GM12878 (cell line): ENCODE measurements at regions not wholly inside any gene's neighbourhood (a gene's known extent, or its start where the extent isn't known, plus 50 kb on each side); places are given as distances from the start of the nearest gene placed in this dataset.

Experiments
- ATAC-seq: fragments of 200-7000 bp; cut with Tn5 transposase; 3 replicates; pipeline ENCODE4 v1.9.1; 2020; ENCODE audit warnings: mild to moderate bottlenecking, moderate library complexity
- BruUV-seq: library from RNA; stranded (reverse); fragments of 400-500 nt; replicated peaks from 2 replicates; lab custom pipeline; 2021; lab: Mats Ljungman, UMichigan
- CTCF ChIA-PET: fragments of 300-600 bp; sonication (Branson Sonifier 250); formaldehyde crosslinking; extraction: SDS; loops from one replicate; lab custom pipeline; 2021; ENCODE audit warnings: inconsistent platforms; lab: Yijun Ruan, JAX
- POLR2A ChIA-PET: fragments of 350-600 bp; formaldehyde crosslinking; extraction: SDS; loops from one replicate; lab custom pipeline; 2021; ENCODE audit warnings: inconsistent platforms; lab: Charles Lee
- RAD21 ChIA-PET: fragments of 300-600 bp; sonication (Branson Sonifier 250); formaldehyde crosslinking; loops from one replicate; lab custom pipeline; 2023; ENCODE audit warnings: antibody characterized with exemption; ENCODE audit not compliant: unreplicated experiment; lab: Charles Lee
- SMC1A ChIA-PET: fragments of 300-600 bp; sonication (Branson Sonifier 250); formaldehyde crosslinking; loops from one replicate; lab custom pipeline; 2023; ENCODE audit not compliant: unreplicated experiment, uncharacterized antibody; lab: Charles Lee
- DNase-seq: peaks from one replicate; pipeline ENCODE4 v3.0.0-alpha.2; 2011; ENCODE audit warnings: low read depth, low spot score
- FAIRE-seq: peaks from 3 replicates; lab custom pipeline; 2011; peaks lifted over from hg19 to GRCh38; lab: Jason Lieb, UNC
- H2AFZ ChIP-seq: 2 replicates; pipeline ENCODE4 v1.6.0; 2011; ENCODE audit warnings: low read depth, low read length, control low read depth; ENCODE audit not compliant: control insufficient read depth
- H3K27ac ChIP-seq: 2 replicates; pipeline ENCODE4 v1.5.1; 2011; ENCODE audit warnings: control low read depth; ENCODE audit not compliant: control insufficient read depth, insufficient read depth
- H3K27me3 ChIP-seq, 2 experiments: replicated peaks in 1 of 2; 2 replicates each; pipeline versions ENCODE4 v1.6.0 to v1.6.1; 2011; ENCODE audit warnings: low read length in 1 of 2; ENCODE audit not compliant: control insufficient read depth in 2 of 2, insufficient read depth in 2 of 2
- H3K36me3 ChIP-seq, 2 experiments: 2 replicates each; pipeline ENCODE4 v1.5.1; 2011; ENCODE audit warnings: low read length in 1 of 2; ENCODE audit not compliant: control insufficient read depth in 2 of 2, insufficient read depth in 2 of 2
- H3K4me1 ChIP-seq: 2 replicates; pipeline ENCODE4 v1.6.1; 2011; ENCODE audit warnings: mild to moderate bottlenecking, low read length, moderate library complexity, mixed read lengths; ENCODE audit not compliant: control insufficient read depth, insufficient read depth
- H3K4me2 ChIP-seq: 2 replicates; pipeline ENCODE4 v1.6.0; 2011; ENCODE audit warnings: control low read depth; ENCODE audit not compliant: control insufficient read depth, insufficient read depth
- H3K4me3 ChIP-seq: fragments of 200-600 bp; sonication (generic); 2 replicates; pipeline ENCODE4 v1.5.1; 2016
- H3K79me2 ChIP-seq: 2 replicates; pipeline ENCODE4 v1.6.0; 2011; ENCODE audit warnings: low read length; ENCODE audit not compliant: control insufficient read depth, insufficient read depth
- H3K9ac ChIP-seq: 2 replicates; pipeline ENCODE4 v1.8.0; 2011; ENCODE audit warnings: low read length, control low read depth, mixed read lengths; ENCODE audit not compliant: control insufficient read depth, insufficient read depth
- H3K9me3 ChIP-seq: replicated peaks from 3 replicates; pipeline ENCODE4 v1.5.1; 2011; ENCODE audit warnings: mild to moderate bottlenecking, low read length; ENCODE audit not compliant: control insufficient read depth, insufficient read depth
- H4K20me1 ChIP-seq: 2 replicates; pipeline ENCODE4 v1.6.0; 2011; ENCODE audit not compliant: control insufficient read depth, insufficient read depth
- ASH2L ChIP-seq: fragments of 300-600, 200-600 bp; sonication (generic); IDR thresholded peaks from 2 replicates; pipeline ENCODE4 v1.6.1; 2017; ENCODE audit warnings: low read depth, mild to moderate bottlenecking, borderline replicate concordance
- BHLHE40 ChIP-seq, 2 experiments: fragments of 450-650 bp in 1 of 2; IDR thresholded peaks; 2 replicates each; pipeline ENCODE4 v1.6.1; 2011 to 2017; ENCODE audit warnings: low read depth in 2 of 2, borderline replicate concordance in 1 of 2, improper control_type of control experiment in 1 of 2, low read length in 1 of 2, mild to moderate bottlenecking in 1 of 2
- IRF4 ChIP-seq: IDR thresholded peaks from 2 replicates; pipeline ENCODE4 v1.6.1; 2011; ENCODE audit warnings: low read depth, low read length
- MEF2A ChIP-seq: IDR thresholded peaks from 2 replicates; pipeline ENCODE4 v1.6.1; 2011; ENCODE audit warnings: low read depth, mild to moderate bottlenecking, low read length, moderate library complexity; ENCODE audit not compliant: insufficient read depth
- MYB ChIP-seq: fragments of 150-350 bp; IDR thresholded peaks from 2 replicates; pipeline ENCODE4 v1.6.1; 2014; ENCODE audit warnings: mild to moderate bottlenecking, low read depth, low read length, borderline replicate concordance
- NFYA ChIP-seq: IDR thresholded peaks from 2 replicates; pipeline ENCODE4 v1.6.1; 2011; ENCODE audit warnings: low read depth, mild to moderate bottlenecking, low read length, improper control_type of control experiment, borderline replicate concordance
- RUNX3 ChIP-seq: IDR thresholded peaks from 2 replicates; pipeline ENCODE4 v1.6.1; 2012; ENCODE audit warnings: low read length, inconsistent platforms
- SIN3A ChIP-seq: IDR thresholded peaks from 2 replicates; pipeline ENCODE4 v1.6.1; 2012; ENCODE audit warnings: low read depth, low read length, improper control_type of control experiment
- SUPT20H ChIP-seq: IDR thresholded peaks from 2 replicates; pipeline ENCODE4 v1.6.1; 2011; ENCODE audit warnings: low read depth, mild to moderate bottlenecking, low read length, moderate library complexity, borderline replicate concordance; ENCODE audit not compliant: control insufficient read depth
- TAF1 ChIP-seq: IDR thresholded peaks from 2 replicates; pipeline ENCODE4 v1.6.1; 2011; ENCODE audit warnings: mild to moderate bottlenecking, low read depth, low read length, borderline replicate concordance
- WRNIP1 ChIP-seq: IDR thresholded peaks from 2 replicates; pipeline ENCODE4 v1.6.1; 2011; ENCODE audit warnings: low read depth, low read length, improper control_type of control experiment, borderline replicate concordance
- ZNF217 ChIP-seq: fragments of 450-650 bp; IDR thresholded peaks from 2 replicates; pipeline ENCODE4 v1.6.1; 2017; ENCODE audit warnings: antibody characterized with exemption, mild to moderate bottlenecking
- ZNF622 ChIP-seq: fragments of 450-650 bp; IDR thresholded peaks from 2 replicates; pipeline ENCODE4 v1.6.1; 2017; ENCODE audit warnings: mild to moderate bottlenecking, inconsistent platforms
- WGBS: methylation state at CpG from one replicate; pipeline ENCODE4 v1.1.6; 2016; ENCODE audit warnings: low lambda C conversion rate; ENCODE audit not compliant: insufficient replicate concordance, insufficient coverage; ENCODE audit errors: missing lambda C conversion rate; 5-methylcytosine and 5-hydroxymethylcytosine counted together
- in situ Hi-C: fragments of 300-500 bp; cut with MboI; formaldehyde crosslinking; loops from 9 replicates; pipeline ENCODE4 v1.14.3; 2018; ENCODE audit warnings: mixed read lengths
- intact Hi-C: fragments of 100-400 bp; cut with micrococcal nuclease; formaldehyde crosslinking; loops from one replicate; pipeline ENCODE4 v1.14.2; 2022; ENCODE audit not compliant: unreplicated experiment
- TF ChIP-seq, protein P1 (sequence below): fragments of 450-650 bp; IDR thresholded peaks from 2 replicates; pipeline ENCODE4 v1.6.1; 2017; ENCODE audit warnings: low read depth, mild to moderate bottlenecking, moderate library complexity
- TF ChIP-seq, protein P2 (sequence below): IDR thresholded peaks from 2 replicates; pipeline ENCODE4 v1.6.1; 2012; ENCODE audit warnings: low read depth, low read length, improper control_type of control experiment
- TF ChIP-seq, protein P3 (sequence below): fragments of 450-650 bp; conservative IDR thresholded peaks from 2 replicates; pipeline ENCODE4 v1.6.1; 2017; ENCODE audit warnings: mild to moderate bottlenecking, moderate library complexity
- TF ChIP-seq, protein P4 (sequence below), 3 experiments: IDR thresholded peaks in 2 of 3; conservative IDR thresholded peaks in 1 of 3; 2 replicates each; pipeline ENCODE4 v1.5.1; 2011; ENCODE audit warnings: low read depth in 3 of 3, low read length in 3 of 3, mild to moderate bottlenecking in 3 of 3, control low read depth in 2 of 3, moderate library complexity in 2 of 3, inconsistent platforms in 1 of 3, mixed read lengths in 1 of 3; ENCODE audit not compliant: control insufficient read depth in 2 of 3, insufficient read depth in 1 of 3; ENCODE audit errors: extremely low read depth in 1 of 3

DNA sequence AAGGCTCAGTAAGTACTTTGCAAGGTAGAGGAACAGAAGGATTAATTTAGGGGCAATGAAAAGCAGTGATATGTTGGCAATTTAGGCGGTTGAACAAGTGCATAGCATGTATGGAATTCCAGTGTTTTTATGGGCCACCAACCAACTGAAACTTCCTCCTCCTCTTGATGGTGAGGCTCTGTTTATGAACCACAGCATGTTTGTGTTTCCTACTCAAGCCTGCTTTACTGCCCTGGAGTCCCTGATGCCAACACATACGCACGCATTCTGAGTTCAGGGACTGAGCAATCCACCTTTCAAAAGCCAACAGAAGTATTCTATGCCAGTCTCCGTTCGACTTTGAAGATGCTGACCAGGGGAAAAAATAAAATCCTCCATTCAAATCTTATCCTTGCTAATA, 417.5 kb downstream of the EFNA5 start (continued):
- no peak for TF ChIP-seq BHLHE40 (IDR thresholded peaks at IDR 0.05; ENCODE audit: borderline replicate concordance in 1 of 2, low read depth in 2 of 2, low read length in 1 of 2)

DNA sequence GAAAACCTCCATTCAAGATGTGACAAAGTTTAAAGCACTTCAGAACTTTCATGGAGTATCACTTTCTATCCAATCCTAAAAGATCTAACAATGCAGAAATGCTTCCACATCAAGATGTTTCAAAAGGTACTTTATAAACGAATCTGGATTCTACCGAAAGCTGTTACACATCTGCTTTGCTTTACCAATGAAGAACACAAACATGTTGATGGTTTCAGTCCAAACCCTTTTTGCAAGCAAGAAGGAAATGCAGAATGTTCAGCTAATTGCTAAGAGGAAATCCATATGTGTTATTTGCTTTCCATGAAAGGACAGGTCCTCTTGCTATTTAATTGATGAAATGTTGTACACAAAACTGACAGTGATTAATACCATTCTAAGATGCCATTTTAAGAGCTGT, 419.6 kb downstream of the EFNA5 start:
- Histone ChIP-seq H3K27me3 (peaks cover 0 to 4% of the 10 kb centered on the region in 2 experiments; a peak in 1 of 4 replicates), H3K9ac (no peak overlapping the region), H4K20me1 (no peaks in the 10 kb centered on the region), H2AFZ (no peak overlapping the region), H3K4me2 (no peak overlapping the region), H3K27ac (no peak overlapping the region), H3K4me1 (no peaks in the 10 kb centered on the region), H3K4me3 (no peak overlapping the region), H3K9me3 (no peaks in the 10 kb centered on the region; the same call in 2 of the 3 replicates), H3K79me2 (no peaks in the 10 kb centered on the region), H3K36me3 (no peaks in the 10 kb centered on the region)
- intact Hi-C loops (loop anchor here (5.0 kb wide), 2 partner anchors 136 to 421 kb away; partner anchors contain the start of gene EFNA5), in situ Hi-C loops (no loop called here)
- BruUV-seq: no TSS peak
- ATAC-seq: no peak
- no peak for FAIRE-seq
- 44% methylated on average over 2 of the region's 2 CpGs for WGBS
- no peak for DNase-seq
- RAD21 ChIA-PET: interaction anchor here (1.3 to 5.2 kb wide), 4 partner anchors 12 to 146 kb away, joined by 4 to 29 read pairs (median 5); no protein-coding TSS in a partner anchor
- CTCF ChIA-PET: interaction anchor here (0.7 to 1.9 kb wide), 4 partner anchors 17 to 608 kb away, joined by 3 to 8 read pairs (median 3); no protein-coding TSS in a partner anchor
- POLR2A ChIA-PET: interaction anchor here (0.9 to 1.1 kb wide), 2 partner anchors 13 to 242 kb away, joined by 4 read pairs; no protein-coding TSS in a partner anchor
- SMC1A ChIA-PET: interaction anchor here (0.7 to 8.6 kb wide), 9 partner anchors 12 to 325 kb away, joined by 3 to 44 read pairs (median 4); no protein-coding TSS in a partner anchor
- no peak for TF ChIP-seq MYB
- no peak for TF ChIP-seq MEF2A
- no peak for TF ChIP-seq TAF1
- TF ChIP-seq, protein P1, sequence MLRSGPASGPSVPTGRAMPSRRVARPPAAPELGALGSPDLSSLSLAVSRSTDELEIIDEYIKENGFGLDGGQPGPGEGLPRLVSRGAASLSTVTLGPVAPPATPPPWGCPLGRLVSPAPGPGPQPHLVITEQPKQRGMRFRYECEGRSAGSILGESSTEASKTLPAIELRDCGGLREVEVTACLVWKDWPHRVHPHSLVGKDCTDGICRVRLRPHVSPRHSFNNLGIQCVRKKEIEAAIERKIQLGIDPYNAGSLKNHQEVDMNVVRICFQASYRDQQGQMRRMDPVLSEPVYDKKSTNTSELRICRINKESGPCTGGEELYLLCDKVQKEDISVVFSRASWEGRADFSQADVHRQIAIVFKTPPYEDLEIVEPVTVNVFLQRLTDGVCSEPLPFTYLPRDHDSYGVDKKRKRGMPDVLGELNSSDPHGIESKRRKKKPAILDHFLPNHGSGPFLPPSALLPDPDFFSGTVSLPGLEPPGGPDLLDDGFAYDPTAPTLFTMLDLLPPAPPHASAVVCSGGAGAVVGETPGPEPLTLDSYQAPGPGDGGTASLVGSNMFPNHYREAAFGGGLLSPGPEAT: no peak
- TF ChIP-seq IRF4: no peak
- no peak for TF ChIP-seq NFYA
- no peak for TF ChIP-seq SIN3A
- TF ChIP-seq WRNIP1: no peak
- TF ChIP-seq SUPT20H: no peak
- no peak for TF ChIP-seq ZNF622
- TF ChIP-seq ZNF217: no peak
- TF ChIP-seq, protein P2, sequence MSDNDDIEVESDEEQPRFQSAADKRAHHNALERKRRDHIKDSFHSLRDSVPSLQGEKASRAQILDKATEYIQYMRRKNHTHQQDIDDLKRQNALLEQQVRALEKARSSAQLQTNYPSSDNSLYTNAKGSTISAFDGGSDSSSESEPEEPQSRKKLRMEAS: no peak
- TF ChIP-seq RUNX3: no peak
- TF ChIP-seq, protein P3, sequence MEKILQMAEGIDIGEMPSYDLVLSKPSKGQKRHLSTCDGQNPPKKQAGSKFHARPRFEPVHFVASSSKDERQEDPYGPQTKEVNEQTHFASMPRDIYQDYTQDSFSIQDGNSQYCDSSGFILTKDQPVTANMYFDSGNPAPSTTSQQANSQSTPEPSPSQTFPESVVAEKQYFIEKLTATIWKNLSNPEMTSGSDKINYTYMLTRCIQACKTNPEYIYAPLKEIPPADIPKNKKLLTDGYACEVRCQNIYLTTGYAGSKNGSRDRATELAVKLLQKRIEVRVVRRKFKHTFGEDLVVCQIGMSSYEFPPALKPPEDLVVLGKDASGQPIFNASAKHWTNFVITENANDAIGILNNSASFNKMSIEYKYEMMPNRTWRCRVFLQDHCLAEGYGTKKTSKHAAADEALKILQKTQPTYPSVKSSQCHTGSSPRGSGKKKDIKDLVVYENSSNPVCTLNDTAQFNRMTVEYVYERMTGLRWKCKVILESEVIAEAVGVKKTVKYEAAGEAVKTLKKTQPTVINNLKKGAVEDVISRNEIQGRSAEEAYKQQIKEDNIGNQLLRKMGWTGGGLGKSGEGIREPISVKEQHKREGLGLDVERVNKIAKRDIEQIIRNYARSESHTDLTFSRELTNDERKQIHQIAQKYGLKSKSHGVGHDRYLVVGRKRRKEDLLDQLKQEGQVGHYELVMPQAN: no peak
- TF ChIP-seq, protein P4, sequence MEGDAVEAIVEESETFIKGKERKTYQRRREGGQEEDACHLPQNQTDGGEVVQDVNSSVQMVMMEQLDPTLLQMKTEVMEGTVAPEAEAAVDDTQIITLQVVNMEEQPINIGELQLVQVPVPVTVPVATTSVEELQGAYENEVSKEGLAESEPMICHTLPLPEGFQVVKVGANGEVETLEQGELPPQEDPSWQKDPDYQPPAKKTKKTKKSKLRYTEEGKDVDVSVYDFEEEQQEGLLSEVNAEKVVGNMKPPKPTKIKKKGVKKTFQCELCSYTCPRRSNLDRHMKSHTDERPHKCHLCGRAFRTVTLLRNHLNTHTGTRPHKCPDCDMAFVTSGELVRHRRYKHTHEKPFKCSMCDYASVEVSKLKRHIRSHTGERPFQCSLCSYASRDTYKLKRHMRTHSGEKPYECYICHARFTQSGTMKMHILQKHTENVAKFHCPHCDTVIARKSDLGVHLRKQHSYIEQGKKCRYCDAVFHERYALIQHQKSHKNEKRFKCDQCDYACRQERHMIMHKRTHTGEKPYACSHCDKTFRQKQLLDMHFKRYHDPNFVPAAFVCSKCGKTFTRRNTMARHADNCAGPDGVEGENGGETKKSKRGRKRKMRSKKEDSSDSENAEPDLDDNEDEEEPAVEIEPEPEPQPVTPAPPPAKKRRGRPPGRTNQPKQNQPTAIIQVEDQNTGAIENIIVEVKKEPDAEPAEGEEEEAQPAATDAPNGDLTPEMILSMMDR (IDR thresholded peaks at IDR 0.05 in 2 of 3, conservative IDR thresholded peaks at IDR 0.05 in 1 of 3; ENCODE audit: control insufficient read depth in 2 of 3, extremely low read depth in 1 of 3, insufficient read depth in 1 of 3, low read depth in 3 of 3, low read length in 3 of 3): no peak
- TF ChIP-seq ASH2L: no peak
